WERI-Rb-1 (cell line): ENCODE measurements at regions not wholly inside any gene's neighbourhood (a gene's known extent, or its start where the extent isn't known, plus 50 kb on each side); places are given as distances from the start of the nearest gene placed in this dataset.

ENCODE experiments used
- DNase-seq: peaks from one replicate; pipeline ENCODE4 v3.0.0-alpha.2; 2020
- H3K27ac ChIP-seq: fragments of 250-450 bp; sonication (Bioruptor Pico); 2 replicates; pipeline ENCODE4 v1.5.1; 2020; ENCODE audit warnings: mild to moderate bottlenecking, moderate library complexity
- H3K27me3 ChIP-seq: fragments of 250-450 bp; sonication (Bioruptor Pico); 2 replicates; pipeline ENCODE4 v1.5.1; 2021; ENCODE audit warnings: mild to moderate bottlenecking, low read depth, moderate library complexity; ENCODE audit not compliant: insufficient read depth, severe bottlenecking
- H3K36me3 ChIP-seq: fragments of 250-450 bp; sonication (Bioruptor Pico); 2 replicates; pipeline ENCODE4 v1.5.1; 2020; ENCODE audit warnings: mild to moderate bottlenecking, moderate library complexity
- H3K4me3 ChIP-seq: 2 replicates; pipeline ENCODE4 v1.5.1; 2011; ENCODE audit warnings: low read depth, mild to moderate bottlenecking, control low read depth, low read length
- H3K9me3 ChIP-seq: fragments of 250-450 bp; sonication (Bioruptor Pico); 2 replicates; pipeline ENCODE4 v1.5.1; 2021; ENCODE audit warnings: mild to moderate bottlenecking, moderate library complexity; ENCODE audit not compliant: severe bottlenecking
- CTCF ChIP-seq: IDR thresholded peaks from 2 replicates; pipeline ENCODE4 v1.5.1; 2011; ENCODE audit warnings: low read depth, mild to moderate bottlenecking, control low read depth, inconsistent platforms, low read length

- H3K27me3 ChIP-seq = no peaks in the 10 kb centered on the region
- no peaks in the 10 kb centered on the region for H3K9me3 ChIP-seq
- DNase-seq = no peak
- no peaks in the 10 kb centered on the region for H3K36me3 ChIP-seq
- no peak for TF ChIP-seq CTCF
- no peak overlapping the region for H3K27ac ChIP-seq
- H3K4me3 ChIP-seq = no peak overlapping the region
Observed at GRCh38 chr15:81495780-81496467, 121.9 kb upstream of the TMC3 start.

GRCh38 chr15:81492969-81493645 is 119.1 kb upstream of the TMC3 start:
- Histone ChIP-seq H3K4me3 (no peak overlapping the region), H3K36me3 (no peaks in the 10 kb centered on the region), H3K9me3 (no peaks in the 10 kb centered on the region), H3K27me3 (no peaks in the 10 kb centered on the region), H3K27ac (no peak overlapping the region)
- no peak for DNase-seq
- TF ChIP-seq CTCF = no peak

DNA sequence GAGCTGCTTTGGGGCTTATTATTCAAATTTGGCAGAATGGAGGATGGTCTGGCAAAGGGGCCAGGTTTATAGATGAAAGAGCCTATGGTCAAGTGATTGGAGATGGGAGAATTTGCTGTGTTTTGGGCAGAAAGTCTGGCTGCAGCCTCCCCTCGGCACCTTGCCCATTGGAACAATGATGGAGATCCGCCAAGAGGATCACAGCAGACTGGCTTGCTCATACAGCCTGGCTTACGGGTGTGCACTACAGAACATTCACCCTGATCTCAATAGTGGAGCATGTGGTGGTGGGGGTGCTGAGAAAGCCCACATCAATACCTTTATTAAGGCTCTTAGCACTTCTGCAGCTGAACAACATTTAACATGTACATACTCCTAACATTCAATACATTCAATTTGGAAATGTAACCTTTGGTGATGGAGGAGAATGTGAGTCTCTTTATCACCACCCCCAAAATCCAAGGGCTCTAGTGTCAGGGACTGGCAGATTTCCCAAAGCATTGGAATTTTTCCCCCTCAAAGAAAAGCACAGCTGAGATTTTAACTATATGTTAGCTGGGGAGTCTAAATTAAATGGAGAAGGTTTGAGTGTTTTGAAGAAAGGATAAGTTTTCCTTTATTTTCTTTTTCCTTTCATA is 118.4 kb upstream of the TMC3 start:
- no peak for TF ChIP-seq CTCF
- Histone ChIP-seq H3K9me3 (no peaks in the 10 kb centered on the region), H3K4me3 (no peak overlapping the region), H3K27me3 (no peaks in the 10 kb centered on the region), H3K27ac (no peak overlapping the region), H3K36me3 (no peaks in the 10 kb centered on the region)
- no peak for DNase-seq

- no peak overlapping the region for H3K4me3 ChIP-seq
- no peaks in the 10 kb centered on the region for H3K9me3 ChIP-seq
- H3K27ac ChIP-seq = no peak overlapping the region
- no peak for DNase-seq
- no peak for TF ChIP-seq CTCF
- no peaks in the 10 kb centered on the region for H3K36me3 ChIP-seq
- no peaks in the 10 kb centered on the region for H3K27me3 ChIP-seq
Observed at GRCh38 chr15:81491414-81492096, 117.5 kb upstream of the TMC3 start.

DNA sequence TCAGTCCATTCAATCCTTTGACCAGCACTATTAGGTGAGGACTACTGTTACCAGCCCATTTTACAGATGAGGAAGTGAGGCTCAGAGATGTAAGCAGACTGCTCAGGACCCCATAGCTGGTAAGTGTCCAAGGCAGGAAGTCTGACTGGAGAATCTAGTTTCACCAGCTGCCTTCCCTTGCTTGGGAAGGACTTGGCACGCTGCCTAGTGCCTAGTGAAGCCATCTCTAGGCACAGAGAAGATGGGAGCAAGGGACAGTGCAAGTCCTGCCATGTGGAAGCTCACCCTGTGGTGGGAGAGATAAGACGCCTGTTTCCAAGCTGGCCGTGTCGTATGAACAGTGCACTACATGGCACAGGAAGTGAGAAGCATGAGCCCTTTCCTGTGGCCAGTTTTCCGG is 111.8 kb upstream of the TMC3 start:
- no peaks in the 10 kb centered on the region for H3K27me3 ChIP-seq
- TF ChIP-seq CTCF = no peak
- no peak for DNase-seq
- no peaks in the 10 kb centered on the region for H3K9me3 ChIP-seq
- H3K27ac ChIP-seq = no peak overlapping the region
- H3K36me3 ChIP-seq = no peaks in the 10 kb centered on the region
- no peak overlapping the region for H3K4me3 ChIP-seq
